A673 (cell line): ENCODE measurements at regions not wholly inside any gene's neighbourhood (a gene's known extent, or its start where the extent isn't known, plus 50 kb on each side); places are given as distances from the start of the nearest gene placed in this dataset.

Experiments
- CTCF ChIP-seq: fragments of 300-800, 200-600 bp; sonication (generic); conservative IDR thresholded peaks from 2 replicates; pipeline ENCODE4 v1.5.1; 2017; ENCODE audit warnings: low read depth, mild to moderate bottlenecking, antibody characterized with exemption, low read length, moderate library complexity, mixed read lengths
- EZH2 ChIP-seq: fragments of 200-600 bp; sonication (generic); IDR thresholded peaks from 2 replicates; pipeline ENCODE4 v1.6.1; 2017; ENCODE audit warnings: borderline replicate concordance, low read depth, mild to moderate bottlenecking, mixed read lengths, antibody characterized with exemption, low read length; ENCODE audit not compliant: poor library complexity, severe bottlenecking

GRCh38 chr20:60116128-60116909 is 158.1 kb downstream of the CDH26 start:
- no peak for TF ChIP-seq CTCF
- no peak for TF ChIP-seq EZH2
